Body of pancreas (tissue), 4 donors: ENCODE measurements at regions not wholly inside any gene's neighbourhood (a gene's known extent, or its start where the extent isn't known, plus 50 kb on each side); places are given as distances from the start of the nearest gene placed in this dataset.

Experiments
- CTCF ChIP-seq, 7 experiments: fragments of 450-650 bp in 4 of 7; fragments of 200-600 bp in 3 of 7; sonication (generic) in 3 of 7; IDR thresholded peaks; one replicate each; pipeline ENCODE4 v1.5.1; 2016 to 2019; ENCODE audit warnings: antibody characterized with exemption in 7 of 7
- POLR2A ChIP-seq, 3 donors: fragments of 450-650 bp; IDR thresholded peaks; one replicate each; pipeline ENCODE4 v1.6.1; 2016; ENCODE audit warnings: antibody characterized with exemption in 3 of 3, mild to moderate bottlenecking in 2 of 3

- TF ChIP-seq CTCF (IDR thresholded peaks at IDR 0.05) = no peak
- TF ChIP-seq POLR2A (IDR thresholded peaks at IDR 0.05) = no peak
Measured at GRCh38 chr10:128981251-128981650, 485.8 kb upstream of the MGMT start.
